ENCODE measurements at regions not wholly inside any gene's neighbourhood (a gene's known extent, or its start where the extent isn't known, plus 50 kb on each side); places are given as distances from the start of the nearest gene placed in this dataset.

DNA sequence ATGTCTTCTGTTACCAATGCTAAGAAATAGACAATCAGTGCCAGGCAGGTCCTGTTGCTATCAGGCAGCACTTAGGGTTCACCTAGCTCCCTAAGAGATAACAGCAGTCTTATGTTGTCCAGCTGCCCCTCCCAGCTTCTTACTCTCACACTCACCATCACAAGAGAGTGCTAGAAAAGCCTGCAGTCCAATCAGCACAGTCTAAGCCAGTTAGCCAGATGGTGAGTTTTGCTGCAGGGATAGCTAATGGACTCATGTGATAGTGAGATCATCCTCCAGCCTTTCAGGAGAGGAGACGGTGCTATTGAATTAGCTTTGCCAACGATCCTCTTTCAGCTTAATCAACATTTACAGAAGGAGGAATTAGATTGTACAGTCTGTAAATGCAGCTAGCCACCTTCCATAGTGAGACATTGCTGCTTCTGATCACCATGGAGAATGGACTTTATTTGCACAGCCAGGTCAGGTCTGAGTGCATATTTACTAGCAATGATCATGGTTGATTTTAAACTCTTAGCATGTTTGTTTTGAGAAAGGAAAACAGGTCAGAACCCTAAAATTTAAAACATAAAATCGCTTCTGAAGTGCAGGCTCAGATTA is 438.3 kb downstream of the CENPC start:
- no peak for DNase-seq

DNA sequence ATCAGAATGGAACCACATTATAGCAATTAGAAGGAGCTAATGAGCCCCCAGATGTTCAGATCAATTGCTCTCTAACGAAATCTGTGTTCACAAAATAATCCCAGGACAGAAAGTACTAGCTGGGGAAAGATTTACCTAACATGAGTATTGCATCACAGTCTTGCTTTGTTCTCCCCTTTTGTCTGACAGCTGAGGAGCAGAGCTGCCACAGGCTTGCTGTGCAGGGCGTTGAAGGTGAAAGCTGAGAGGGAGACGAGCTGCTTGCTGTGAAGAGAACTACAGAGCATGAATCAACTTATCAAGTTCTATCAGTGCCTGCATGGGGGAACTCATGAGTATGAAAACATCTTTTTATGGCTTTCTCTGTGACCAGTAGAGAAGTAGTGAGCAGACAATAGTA is 441.2 kb downstream of the CENPC start:
- DNase-seq = no peak

DNA sequence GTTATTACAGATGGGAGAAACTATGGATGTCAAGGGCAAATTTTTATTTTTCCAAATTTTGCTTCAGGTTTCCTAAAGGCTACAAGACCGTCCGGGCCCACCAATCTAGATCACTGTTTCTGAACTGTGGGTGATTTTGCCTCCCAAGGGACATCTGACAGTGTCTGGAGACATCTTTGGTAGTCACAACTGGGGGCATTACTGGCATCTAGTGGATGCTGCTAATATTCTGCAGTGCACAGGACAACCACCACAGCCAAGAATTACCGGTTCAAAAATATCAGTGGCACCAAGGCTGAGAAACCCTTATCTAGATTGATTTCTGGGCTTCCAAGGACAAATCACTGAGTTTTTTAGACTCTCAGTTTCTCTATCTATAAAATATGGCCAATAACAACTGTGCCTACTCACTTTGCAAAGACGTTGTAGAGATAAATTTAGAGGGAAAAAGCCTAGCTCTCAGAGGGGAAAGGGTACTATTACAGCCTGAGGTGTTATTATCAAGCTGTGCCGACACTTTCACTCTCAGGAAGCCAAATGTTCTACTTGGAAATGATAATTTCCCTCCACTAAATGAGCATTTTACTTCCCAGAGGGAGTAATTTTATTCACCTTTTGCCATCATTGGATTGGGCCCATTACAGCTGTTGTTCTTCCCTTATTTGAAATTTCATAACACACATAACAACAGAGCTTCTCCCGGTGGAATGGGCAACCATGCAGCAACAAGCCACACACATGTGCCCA is 442.1 kb downstream of the CENPC start:
- DNase-seq = no peak

DNA sequence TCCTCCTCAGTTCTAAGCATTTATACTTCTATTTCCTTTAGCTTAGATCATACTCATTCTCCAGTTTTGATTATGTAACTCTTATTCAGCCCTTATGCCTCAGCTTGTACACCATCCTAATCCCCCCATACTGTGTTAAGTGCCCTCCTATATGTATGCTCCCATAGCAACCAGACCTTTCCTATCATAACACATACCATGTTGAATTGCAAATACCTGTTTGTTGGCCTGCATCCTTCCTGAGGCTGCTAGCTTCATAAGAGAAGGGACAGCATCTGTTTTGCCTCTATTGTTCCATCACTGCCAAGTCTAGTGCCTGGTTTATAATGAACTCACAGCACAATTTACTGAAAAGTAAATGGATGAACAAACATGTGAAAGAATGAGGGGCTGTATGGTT is 443.7 kb downstream of the CENPC start:
- DNase-seq = no peak

DNA sequence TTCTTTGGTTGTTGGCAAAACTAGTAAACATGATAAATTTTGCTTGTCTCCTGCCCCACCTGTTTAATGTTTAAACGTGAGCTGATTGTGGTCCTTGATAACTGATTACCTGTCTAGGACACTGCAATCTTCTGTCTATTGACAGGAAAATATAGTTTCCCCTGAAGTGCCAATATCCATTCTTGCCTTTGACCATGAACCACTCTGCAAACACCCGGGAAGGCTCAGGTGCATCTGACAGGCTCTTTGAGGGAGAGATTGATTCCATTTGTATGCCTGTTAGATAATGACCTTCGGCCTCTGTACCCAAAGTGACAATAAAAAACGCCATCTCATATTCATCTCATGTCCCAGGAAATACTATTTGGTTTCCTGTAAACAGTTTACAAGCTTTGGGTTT is 453.0 kb downstream of the CENPC start:
- DNase-seq = no peak

DNA sequence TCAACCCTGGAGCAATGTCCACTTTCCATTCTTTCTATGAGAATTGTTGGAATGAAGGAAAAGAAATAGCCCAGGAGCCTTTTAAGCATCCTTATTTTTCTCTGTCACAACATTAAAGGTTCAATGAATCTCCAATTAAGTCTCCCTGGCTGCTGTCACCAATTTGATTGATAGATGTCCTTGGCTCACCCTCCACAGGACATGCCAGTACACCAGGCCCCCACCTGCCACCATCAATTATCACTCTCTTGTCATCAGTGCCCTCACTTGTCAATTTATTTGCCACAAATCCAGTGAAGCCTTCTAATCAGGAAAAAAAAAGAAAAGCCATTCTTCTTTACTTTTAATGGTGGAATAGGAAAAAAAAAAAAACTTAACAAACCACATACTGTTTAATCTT is 453.6 kb downstream of the CENPC start:
- DNase-seq = no peak

DNA sequence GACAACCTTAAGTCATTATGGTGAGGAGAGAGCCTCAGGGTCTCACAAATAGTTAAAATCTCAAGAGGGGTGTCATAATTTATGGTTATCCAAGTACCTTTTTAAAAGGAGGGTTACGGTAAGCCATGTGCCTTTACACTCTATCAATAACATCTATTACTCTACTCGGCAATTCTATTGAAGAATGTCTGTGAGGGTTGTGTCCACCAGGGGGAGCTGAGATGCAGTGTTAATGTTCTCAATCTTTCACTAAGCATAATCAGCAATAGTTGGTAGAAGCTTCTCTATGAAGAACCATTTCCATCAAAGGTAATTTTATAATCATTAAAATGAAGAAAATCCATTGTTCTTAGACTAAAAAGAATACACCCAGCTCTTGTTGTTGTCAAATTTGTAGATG is 457.4 kb downstream of the CENPC start:
- DNase-seq = peak; percentile 76

DNA sequence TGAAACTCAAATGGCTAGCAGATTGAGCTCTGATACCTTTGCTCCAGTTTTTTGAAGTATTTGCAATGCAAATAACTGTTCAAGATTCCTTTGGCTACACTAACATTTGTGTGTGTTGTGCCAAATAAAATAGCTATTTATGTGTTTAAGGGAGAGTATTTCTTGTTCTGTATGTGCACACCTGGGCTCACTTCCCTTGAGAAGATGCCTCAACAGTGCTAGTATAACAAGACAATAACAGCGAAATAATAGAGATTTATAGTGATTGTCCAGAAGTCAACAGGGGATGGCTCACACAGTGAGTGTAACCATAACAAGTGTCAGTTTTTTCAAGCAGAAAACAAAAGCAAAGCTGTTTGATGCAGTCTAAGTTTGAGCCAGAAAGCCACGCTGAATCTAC is 460.5 kb downstream of the CENPC start:
- no peak for DNase-seq

DNA sequence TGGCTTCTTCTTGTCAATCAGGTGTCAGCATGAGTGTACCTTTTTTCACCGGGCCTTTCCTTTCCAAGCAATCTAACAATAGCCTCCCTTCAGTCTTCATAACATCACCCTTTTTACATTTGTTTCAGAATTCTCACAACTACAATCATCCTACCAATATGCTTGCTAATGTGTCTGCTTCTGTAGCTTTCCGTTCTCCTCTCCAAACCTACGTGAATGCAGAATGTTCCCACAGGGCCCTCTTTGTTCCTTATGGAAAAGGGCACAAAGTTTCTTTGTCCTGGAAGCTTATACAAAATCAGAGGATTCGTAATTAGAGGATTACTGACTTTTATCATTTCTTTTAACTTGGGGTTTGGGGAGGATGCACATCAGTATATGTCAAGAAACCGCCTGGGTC is 461.8 kb downstream of the CENPC start:
- DNase-seq = no peak

DNA sequence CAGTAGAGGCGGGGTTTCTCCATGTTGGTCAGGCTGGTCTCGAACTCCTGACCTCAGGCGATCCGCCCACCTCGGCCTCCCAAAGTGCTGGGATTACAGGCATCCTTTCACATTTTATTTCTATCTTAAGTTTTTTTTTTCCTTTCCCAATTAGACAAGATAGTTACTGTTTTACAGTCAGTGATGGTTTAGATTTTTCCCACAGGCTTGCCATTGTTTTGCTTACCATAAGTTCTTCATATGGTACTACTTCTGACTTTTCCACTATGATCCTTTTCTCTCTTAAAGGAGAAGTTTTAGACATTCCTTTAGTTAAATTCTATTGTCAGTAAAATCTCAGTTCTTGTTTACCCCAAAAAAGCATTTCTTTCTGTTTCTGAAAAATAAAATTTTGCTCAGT is 462.6 kb downstream of the CENPC start:
- no peak for DNase-seq

DNA sequence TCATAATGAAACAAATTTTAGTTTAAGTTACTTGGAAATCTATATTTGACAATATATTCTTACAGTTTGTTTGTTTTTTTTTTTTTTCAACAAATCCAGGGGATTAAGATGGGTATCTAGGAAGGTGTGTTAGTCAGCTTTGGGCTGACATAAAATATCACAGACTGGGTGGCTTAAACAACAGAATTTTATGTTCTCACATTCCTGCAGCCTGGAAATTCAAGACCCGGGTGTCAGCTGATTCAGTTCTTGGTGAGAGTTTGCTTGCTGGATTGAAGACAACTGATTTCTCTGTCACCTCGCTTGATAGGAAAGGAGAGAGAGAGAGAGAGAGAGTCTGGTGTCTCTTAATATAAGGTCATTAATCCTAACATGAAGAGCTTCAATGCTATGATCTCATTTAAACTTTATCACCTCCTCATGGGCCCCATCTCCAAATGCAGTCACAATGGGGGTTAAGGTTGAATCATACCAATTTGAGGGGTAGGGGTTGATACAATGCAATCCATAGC is 465.2 kb downstream of the CENPC start:
- no peak for DNase-seq

DNA sequence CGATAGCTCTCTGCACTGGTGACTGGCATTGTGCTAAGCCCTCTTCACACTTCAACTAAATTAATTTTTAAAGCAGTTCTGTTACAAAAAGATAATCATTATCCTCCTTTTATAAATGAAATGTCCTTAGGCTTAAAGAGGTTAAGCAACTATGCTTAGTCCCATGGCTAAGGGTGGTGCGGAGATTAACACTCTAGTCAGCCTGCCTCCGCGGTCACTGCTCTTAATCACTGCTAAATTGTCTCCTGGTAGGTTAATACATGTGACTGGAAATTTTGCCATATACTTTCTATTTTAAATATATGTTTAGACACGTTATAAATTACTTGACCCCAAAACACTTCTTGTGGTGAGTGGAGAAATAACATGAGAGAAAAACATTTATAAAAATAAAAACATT is 473.7 kb downstream of the CENPC start:
- DNase-seq = no peak

DNA sequence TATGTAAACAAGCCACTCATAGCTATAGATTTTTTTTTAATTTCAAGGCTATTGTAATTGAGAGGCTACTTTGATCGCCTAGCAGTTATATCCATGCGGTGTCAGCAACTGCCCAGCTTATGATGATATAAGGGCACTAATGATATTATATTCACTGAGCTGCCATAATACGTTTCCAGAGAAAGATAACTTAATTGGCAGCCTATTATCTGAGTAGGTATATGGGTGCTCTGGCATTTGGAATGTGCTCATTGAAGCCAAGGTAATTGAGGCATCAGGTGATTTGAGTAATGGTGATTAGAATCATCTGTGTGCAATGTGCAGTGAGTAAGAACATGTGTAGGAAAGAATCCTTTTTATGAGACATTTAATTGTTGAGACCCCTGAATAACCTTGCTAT is 490.0 kb downstream of the CENPC start:
- no peak for DNase-seq

DNA sequence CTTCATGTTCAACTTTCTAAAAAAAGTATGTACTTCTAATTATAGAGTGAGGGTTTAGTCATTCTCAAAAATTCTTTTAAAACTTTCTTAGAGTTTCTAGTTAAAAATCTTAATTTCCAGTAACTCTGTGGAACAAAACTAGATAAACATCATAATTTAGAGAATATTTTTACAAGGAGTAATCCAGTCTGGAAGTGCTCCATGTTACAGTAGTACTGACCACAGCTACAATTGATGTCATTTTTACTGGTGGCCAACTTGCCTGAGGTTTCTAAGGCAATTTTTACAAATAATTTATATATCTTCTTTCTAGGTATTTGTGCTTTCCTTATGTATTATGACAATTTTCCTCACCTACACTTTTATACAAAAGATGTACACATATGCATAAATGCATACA is 490.4 kb downstream of the CENPC start:
- no peak for DNase-seq

DNA sequence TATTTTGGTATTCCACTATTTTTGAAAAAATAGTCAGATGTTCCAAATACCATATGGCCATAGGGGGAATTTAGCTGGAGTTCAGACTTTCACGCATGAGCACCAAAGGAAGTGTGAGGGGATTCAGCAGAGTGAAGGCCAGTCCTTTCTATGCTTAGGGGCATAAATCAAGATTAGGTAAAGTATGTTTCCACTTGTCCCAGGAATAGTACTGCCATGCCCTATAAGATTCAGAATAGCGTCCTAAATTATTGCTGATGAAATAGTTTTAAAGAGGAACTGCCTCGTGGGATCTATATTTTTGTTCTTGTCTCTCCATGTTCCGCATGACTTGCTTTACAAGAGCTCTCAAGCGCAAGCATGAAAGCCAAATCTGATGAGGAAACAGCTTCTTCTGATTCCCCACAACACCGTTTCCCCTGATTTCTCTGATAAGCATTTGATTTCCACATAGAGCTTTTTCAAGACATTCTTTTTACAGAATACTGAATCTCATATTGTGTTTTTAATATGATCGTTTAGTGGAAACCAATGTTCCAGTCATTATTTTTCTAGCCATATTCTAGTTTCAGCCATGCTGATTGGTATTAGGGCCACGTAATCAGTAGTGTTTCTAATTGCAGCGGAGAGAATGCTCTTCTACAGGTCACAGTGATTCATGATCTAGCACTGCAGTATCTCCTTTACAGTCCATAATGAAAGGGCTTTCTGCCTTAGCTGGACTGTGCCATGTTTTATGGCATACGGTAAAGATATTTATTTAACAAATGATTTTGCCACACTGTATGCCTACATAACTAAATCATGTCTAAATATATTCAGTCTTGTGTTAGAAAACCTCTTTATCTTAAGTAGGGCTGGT is 492.3 kb downstream of the CENPC start:
- no peak for DNase-seq

DNA sequence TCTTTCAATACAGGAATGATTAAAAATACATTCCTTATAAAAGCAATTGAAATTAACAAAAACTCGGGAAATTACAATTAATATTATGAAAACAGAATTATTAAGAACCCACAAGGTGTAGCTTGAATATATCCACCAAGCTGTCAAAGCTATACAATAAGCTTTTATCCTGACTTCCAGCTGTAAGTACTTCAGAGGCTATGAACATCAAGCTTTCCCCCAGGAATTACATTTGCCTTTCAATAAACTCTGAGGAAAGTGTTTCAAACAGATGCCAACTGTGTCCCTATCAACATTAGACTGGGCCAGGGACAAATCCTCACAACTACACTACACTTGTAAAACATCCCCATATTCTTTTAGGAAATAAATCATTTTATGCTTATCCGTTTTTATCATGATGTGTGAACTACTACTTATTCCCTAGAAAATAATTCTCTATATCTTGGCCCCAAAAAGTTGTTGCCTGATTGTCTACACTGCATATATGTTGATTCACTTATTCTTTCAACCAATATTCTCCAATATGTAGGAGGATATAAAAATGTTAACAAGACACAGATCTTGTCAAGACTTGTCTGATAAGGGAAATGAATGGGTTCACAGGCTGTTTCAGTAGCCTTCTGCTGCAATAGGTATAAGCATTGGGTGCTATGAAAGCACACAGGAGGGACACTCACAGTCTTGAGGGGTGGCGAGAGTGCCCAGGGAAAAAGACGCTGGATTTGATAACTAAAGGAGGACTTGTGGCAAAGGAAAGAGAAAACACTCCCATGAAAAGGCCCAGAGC is 494.1 kb downstream of the CENPC start:
- DNase-seq = no peak

DNA sequence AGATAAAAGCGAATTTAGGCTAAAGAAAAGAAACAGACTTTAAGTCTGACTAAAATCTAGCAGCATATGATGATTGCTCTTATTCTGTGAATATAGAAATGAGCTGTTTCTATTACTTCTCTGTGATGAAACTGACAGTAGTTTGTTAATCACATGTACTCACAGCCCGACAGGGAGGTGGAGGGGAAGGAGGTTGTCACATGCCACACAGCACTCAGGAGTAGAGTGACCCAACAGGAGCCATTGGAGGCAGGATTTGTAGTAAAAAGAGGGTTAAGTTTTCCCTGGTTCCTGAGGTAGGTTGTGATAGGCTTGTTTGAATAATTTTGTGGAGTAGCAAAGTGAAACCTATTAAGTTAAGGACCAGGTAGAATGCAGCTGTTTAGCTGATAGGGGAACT is 495.9 kb downstream of the CENPC start:
- no peak for DNase-seq

DNA sequence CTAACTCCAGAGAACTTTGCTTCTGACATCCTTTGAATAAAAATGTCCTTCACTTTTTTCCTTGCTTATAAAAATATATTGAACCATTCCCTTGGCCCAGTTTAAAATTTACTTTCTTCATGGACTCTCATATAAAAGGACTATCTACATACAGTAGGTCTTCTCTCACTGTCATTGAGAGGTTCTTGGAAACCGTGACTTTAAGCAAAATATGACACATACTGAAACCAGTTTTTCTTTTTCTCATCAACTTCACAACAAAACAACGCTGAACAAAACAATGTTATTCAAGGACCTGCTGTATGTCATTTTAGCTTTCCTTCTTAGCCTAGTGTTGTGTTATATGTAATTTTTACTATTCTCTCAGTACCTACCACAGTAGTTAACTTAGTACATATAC is 496.8 kb downstream of the CENPC start:
- DNase-seq = no peak

DNA sequence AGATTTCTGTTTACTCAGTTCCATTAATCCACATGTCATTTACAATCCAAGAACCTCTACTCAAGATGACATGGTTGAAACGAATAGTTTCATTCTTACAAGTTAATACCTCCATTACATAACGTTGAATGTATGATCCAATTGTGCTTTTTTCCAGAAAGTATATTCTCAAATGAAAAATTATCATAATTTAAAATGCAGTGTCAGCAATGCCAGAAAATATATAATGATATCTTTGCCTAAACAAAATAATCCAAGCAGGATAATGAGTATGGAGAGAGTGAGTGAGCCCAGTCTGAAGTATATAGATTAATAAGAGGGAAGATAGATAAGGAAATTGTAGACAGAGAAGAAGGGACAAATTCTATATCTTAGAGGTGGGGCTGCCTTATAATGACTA is 505.0 kb downstream of the CENPC start:
- no peak for DNase-seq

DNA sequence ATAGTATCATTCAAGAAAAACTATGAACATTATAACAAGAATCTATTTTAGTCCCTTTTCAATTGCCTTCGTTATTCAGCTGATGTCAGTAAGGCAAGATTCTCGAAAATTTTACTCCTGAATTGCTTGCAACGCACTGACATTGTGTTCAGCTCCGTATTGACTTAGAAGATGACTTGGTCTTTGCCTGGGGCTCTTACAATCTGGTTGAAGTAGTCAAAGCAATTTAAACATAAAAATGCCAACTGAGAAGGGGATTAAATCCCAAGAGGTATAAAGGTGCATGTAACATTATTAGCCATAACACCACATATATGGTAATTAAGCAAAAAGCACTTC is 507.1 kb downstream of the CENPC start:
- DNase-seq = no peak

DNA sequence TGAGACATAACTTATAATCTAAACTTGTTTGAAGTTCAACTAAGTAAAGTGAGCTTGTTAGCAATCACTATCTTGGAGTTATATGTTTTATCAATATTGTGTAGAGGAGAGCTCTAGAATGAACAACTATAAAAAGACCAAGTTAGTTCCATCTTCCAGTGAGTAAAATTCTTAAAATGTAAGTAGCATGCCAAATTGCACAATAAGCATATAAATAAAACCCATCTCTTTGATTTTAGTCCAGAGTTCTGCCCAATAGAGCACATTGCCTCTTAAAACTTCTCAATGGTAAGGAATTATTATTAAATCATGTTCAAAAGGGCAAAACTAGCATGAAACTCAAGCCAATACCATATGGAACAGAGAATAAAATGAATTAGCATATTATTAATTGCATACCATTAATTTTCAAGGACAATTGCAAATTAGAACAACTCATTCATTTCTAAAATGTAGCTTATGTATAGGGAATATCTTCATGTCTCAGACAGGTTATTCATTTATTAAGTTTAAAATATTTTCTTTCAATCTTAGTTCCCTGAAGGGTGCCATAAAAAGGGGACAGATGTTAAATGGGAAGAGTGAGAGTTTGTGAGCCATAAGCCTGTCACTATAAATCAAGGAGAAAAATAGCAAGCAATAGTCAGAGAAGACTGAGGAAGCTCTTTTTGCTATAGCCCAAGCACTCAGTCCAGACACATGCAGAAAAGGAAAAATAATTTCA is 507.6 kb downstream of the CENPC start:
- no peak for DNase-seq

DNA sequence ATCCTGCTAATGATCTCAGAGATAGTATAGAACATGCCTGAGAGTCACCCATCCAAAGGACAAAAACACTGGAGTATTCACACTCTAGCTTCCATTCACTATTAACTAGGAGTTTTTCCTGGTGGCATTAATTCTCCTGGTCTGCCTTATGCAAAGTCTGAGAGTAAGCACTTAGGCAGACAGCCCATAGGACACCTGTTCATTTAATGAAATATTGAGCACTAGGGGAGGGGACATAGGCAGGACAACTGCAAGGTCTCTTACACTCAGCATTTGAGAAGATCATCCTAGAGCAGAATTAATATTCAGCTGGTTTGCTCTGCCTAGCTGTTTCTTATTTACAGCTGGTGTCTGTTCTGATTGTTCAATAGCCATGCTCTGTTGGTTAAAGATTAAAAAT is 508.5 kb downstream of the CENPC start:
- DNase-seq = no peak

DNA sequence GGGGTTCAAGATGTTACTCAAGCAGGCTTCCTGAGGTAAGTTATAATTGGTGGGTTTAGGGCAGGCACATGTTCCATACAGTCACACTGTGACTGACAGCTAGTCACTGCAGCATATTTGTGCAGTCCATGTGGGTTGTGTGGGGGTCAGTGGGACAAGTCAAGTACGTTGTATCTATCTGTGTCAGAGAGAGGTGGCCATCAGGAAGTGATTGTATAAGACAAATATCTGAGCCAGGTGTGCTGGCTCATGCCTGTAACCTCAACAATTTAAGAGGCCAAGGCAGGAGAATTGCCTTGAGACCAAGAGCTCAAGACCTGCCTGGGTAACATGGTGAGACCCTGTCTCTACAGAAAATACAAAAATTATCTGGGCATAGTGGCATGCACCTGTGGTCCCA is 509.3 kb downstream of the CENPC start:
- DNase-seq = no peak

Data from hematopoietic multipotent progenitor cell treated with erythropoietin and hydrocortisone succinate and interleukin-3 and kit ligand, for 4 days (in vitro differentiated cells).